ENCODE measurements at regions not wholly inside any gene's neighbourhood (a gene's known extent, or its start where the extent isn't known, plus 50 kb on each side); places are given as distances from the start of the nearest gene placed in this dataset.

- H3K9me3 Mint-ChIP-seq: no peaks in the 10 kb centered on the region
- H3K36me3 Mint-ChIP-seq (ENCODE audit: low read depth): no peaks in the 10 kb centered on the region
- peaks cover 4% of the 10 kb centered on the region for H3K4me1 Mint-ChIP-seq
- H3K27ac Mint-ChIP-seq (ENCODE audit: unreplicated experiment): no peak overlapping the region
- no peaks in the 10 kb centered on the region for H3K27me3 Mint-ChIP-seq (ENCODE audit: low read depth)
- TF ChIP-seq, protein P1, sequence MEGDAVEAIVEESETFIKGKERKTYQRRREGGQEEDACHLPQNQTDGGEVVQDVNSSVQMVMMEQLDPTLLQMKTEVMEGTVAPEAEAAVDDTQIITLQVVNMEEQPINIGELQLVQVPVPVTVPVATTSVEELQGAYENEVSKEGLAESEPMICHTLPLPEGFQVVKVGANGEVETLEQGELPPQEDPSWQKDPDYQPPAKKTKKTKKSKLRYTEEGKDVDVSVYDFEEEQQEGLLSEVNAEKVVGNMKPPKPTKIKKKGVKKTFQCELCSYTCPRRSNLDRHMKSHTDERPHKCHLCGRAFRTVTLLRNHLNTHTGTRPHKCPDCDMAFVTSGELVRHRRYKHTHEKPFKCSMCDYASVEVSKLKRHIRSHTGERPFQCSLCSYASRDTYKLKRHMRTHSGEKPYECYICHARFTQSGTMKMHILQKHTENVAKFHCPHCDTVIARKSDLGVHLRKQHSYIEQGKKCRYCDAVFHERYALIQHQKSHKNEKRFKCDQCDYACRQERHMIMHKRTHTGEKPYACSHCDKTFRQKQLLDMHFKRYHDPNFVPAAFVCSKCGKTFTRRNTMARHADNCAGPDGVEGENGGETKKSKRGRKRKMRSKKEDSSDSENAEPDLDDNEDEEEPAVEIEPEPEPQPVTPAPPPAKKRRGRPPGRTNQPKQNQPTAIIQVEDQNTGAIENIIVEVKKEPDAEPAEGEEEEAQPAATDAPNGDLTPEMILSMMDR (conservative IDR thresholded peaks at IDR 0.05): no peak
- no peak for DNase-seq (ENCODE audit: low read depth, low spot score)
- no peak overlapping the region for H3K4me3 Mint-ChIP-seq
Observed at GRCh38 chr6:25028328-25028727, 92.6 kb upstream of the RIPOR2 start.

DNA sequence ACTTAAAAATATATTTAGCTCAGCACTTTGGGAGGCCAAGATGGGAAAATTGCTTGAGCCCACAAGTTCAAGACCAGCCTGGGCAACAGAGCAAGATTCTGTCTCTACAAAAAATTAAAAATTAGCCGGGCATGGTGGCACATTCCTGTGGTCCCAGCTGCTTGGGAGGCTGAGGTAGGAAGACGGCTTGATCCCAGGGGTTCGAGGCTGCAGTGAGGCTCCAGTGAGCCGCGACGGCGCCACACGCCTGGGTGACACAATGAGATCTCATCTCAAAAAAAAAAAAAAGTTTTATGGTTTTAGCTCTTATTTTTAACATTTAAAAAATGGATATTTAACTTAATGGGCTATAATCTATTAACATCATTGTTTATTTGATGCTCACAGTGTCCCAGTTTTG, 97.2 kb upstream of the RIPOR2 start:
- TF ChIP-seq, protein P1 (conservative IDR thresholded peaks at IDR 0.05): no peak
- DNase-seq (ENCODE audit: low read depth, low spot score): no peak
- H3K27ac Mint-ChIP-seq (ENCODE audit: unreplicated experiment): no peak overlapping the region
- H3K4me1 Mint-ChIP-seq: peaks cover 5% of the 10 kb centered on the region
- H3K9me3 Mint-ChIP-seq: no peaks in the 10 kb centered on the region
- no peaks in the 10 kb centered on the region for H3K27me3 Mint-ChIP-seq (ENCODE audit: low read depth)
- H3K36me3 Mint-ChIP-seq (ENCODE audit: low read depth): no peaks in the 10 kb centered on the region
- H3K4me3 Mint-ChIP-seq: no peak overlapping the region

DNA sequence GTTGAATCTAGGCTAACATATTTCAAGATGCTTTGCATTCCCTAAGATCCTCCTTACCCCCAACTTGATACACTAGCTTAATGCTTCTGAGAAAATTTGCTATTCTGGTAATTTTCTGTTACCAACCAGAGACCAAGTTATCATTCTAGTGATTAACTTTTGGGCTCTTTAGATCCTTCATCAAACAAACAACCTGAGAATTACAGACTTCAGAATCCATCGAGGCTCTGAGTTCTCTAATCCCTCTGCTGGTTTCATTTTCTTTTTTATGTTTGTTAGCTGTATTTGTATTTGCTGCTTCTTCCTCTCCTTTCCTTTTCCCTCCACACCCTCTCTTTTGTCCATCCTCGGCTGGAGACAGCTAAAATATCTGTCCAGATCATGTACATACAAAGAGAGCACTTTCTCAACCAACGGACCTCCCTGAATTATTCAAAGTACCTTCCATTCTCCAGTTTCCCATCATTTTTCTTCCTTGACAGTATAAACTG, 98.7 kb upstream of the RIPOR2 start:
- no peaks in the 10 kb centered on the region for H3K27me3 Mint-ChIP-seq (ENCODE audit: low read depth)
- no peaks in the 10 kb centered on the region for H3K9me3 Mint-ChIP-seq
- H3K36me3 Mint-ChIP-seq (ENCODE audit: low read depth): no peaks in the 10 kb centered on the region
- TF ChIP-seq, protein P1 (conservative IDR thresholded peaks at IDR 0.05): no peak
- no peak overlapping the region for H3K27ac Mint-ChIP-seq (ENCODE audit: unreplicated experiment)
- no peak for DNase-seq (ENCODE audit: low read depth, low spot score)
- peaks cover 5% of the 10 kb centered on the region for H3K4me1 Mint-ChIP-seq
- H3K4me3 Mint-ChIP-seq: no peak overlapping the region

GRCh38 chr6:25035174-25035511, 99.4 kb upstream of the RIPOR2 start:
- Mint-ChIP-seq H3K4me1 (peaks cover 5% of the 10 kb centered on the region), H3K27me3 (ENCODE audit: low read depth) (no peaks in the 10 kb centered on the region), H3K36me3 (ENCODE audit: low read depth) (no peaks in the 10 kb centered on the region), H3K27ac (ENCODE audit: unreplicated experiment) (no peak overlapping the region), H3K9me3 (no peaks in the 10 kb centered on the region), H3K4me3 (no peak overlapping the region)
- DNase-seq (ENCODE audit: low read depth, low spot score): no peak
- TF ChIP-seq, protein P1 (conservative IDR thresholded peaks at IDR 0.05): no peak

DNA sequence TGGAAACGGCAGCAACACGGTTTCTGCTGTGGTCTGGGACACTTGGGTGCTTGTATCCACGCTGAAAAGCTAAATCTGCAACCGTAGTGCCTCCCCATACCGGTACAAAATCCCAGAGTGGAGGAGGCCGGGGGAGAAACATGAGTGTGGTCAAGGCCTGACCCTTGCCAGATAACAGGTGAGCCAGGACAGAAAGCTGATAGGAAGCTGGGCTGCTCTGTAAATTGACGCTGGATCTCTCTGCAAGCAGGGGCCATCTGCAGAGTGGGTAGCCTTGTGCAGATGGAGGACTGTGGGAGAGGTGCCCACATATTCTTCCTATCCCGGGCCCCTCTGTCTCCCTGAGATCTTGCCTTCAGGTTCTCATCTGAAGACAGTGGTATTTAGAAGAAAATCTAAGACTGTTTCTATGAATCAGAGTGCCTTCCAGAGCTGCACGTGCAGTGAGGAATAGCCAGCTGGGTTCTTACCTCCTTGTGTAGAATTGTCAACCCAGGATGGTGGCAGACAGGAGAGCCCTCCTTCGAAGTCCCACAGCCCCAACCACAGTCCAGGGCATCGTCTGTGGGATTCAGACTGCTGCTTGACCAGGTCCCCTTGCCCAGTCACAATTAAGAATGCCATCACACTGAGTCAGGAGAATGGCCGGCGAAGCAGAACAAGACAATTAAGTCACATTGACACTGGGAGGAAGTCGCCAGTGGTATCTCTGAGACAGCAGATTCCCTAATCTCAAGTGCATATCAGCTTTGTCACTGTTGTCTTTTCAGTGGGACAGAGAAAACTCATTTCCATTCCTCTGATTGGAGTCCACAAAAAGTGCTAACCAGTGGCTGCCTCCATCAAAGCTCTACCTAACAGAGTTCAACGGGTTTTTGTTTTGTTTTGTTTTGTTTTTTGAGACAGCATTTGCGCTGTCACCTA, 100.0 kb upstream of the RIPOR2 start:
- peaks cover 5% of the 10 kb centered on the region for H3K4me1 Mint-ChIP-seq
- H3K4me3 Mint-ChIP-seq: no peak overlapping the region
- no peak overlapping the region for H3K27ac Mint-ChIP-seq (ENCODE audit: unreplicated experiment)
- DNase-seq (ENCODE audit: low read depth, low spot score): no peak
- H3K27me3 Mint-ChIP-seq (ENCODE audit: low read depth): no peaks in the 10 kb centered on the region
- no peaks in the 10 kb centered on the region for H3K9me3 Mint-ChIP-seq
- no peaks in the 10 kb centered on the region for H3K36me3 Mint-ChIP-seq (ENCODE audit: low read depth)
- TF ChIP-seq, protein P1 (conservative IDR thresholded peaks at IDR 0.05): no peak

All from neural crest cell (in vitro differentiated cells).